IMR-90 (cell line): ENCODE measurements at regions not wholly inside any gene's neighbourhood (a gene's known extent, or its start where the extent isn't known, plus 50 kb on each side); places are given as distances from the start of the nearest gene placed in this dataset.

Experiments
- ATAC-seq: fragments of 200-7000 bp; cut with Tn5 transposase; 2 replicates; pipeline ENCODE4 v1.9.1; 2020; ENCODE audit warnings: low read depth, mild to moderate bottlenecking, moderate library complexity
- BruUV-seq: library from RNA; stranded (reverse); fragments of 400-500 nt; replicated peaks from 2 replicates; lab custom pipeline; 2021; lab: Mats Ljungman, UMichigan
- CTCF ChIA-PET: fragments of 300-600 bp; formaldehyde crosslinking; extraction: SDS; loops from one replicate; lab custom pipeline; 2021; ENCODE audit warnings: antibody characterized with exemption; lab: Yijun Ruan, JAX
- POLR2A ChIA-PET: fragments of 300-600 bp; sonication (Branson Sonifier 250); formaldehyde crosslinking; loops from one replicate; lab custom pipeline; 2022; ENCODE audit warnings: antibody characterized with exemption; ENCODE audit not compliant: unreplicated experiment; lab: Charles Lee
- DNase-seq: peaks from one replicate; pipeline ENCODE4 v3.0.0; 2013
- H2AFZ ChIP-seq: replicated peaks from 2 replicates; pipeline ENCODE3; 2013; ENCODE audit warnings: low read length, mild to moderate bottlenecking; ENCODE audit not compliant: poor library complexity
- H2AK5ac ChIP-seq: 2 replicates; pipeline ENCODE4 v1.6.1; 2013; ENCODE audit warnings: low read depth, low read length, inconsistent platforms
- H2AK9ac ChIP-seq: replicated peaks from 2 replicates; pipeline ENCODE3; 2013; ENCODE audit warnings: mild to moderate bottlenecking, low read depth, low read length, moderate library complexity; ENCODE audit not compliant: poor library complexity
- H2BK120ac ChIP-seq: 2 replicates; pipeline ENCODE4 v1.6.1; 2013; ENCODE audit warnings: low read depth, low read length, inconsistent platforms
- H2BK15ac ChIP-seq: 3 replicates; pipeline ENCODE4 v1.6.1; 2013; ENCODE audit warnings: low read depth, low read length, inconsistent platforms
- H2BK20ac ChIP-seq: 2 replicates; pipeline ENCODE4 v1.6.1; 2013; ENCODE audit warnings: low read depth, mild to moderate bottlenecking, inconsistent platforms, low read length, moderate library complexity
- H2BK5ac ChIP-seq: 2 replicates; pipeline ENCODE4 v1.6.1; 2013; ENCODE audit warnings: mild to moderate bottlenecking, low read depth, low read length, inconsistent platforms; ENCODE audit not compliant: poor library complexity, severe bottlenecking
- H3K14ac ChIP-seq: replicated peaks from 2 replicates; pipeline ENCODE4 v1.6.1; 2013; ENCODE audit warnings: low read depth, low read length, inconsistent platforms
- H3K18ac ChIP-seq: 2 replicates; pipeline ENCODE4 v1.6.1; 2013; ENCODE audit warnings: low read depth, low read length, control low read depth
- H3K23ac ChIP-seq: 2 replicates; pipeline ENCODE4 v1.6.1; 2013; ENCODE audit warnings: low read depth, low read length, inconsistent platforms
- H3K27ac ChIP-seq: 2 replicates; pipeline ENCODE4 v1.5.1; 2013; ENCODE audit warnings: mild to moderate bottlenecking, control low read depth, low read length; ENCODE audit not compliant: insufficient read depth
- H3K27me3 ChIP-seq: 2 replicates; pipeline ENCODE4 v1.6.1; 2013; ENCODE audit warnings: low read length; ENCODE audit not compliant: control insufficient read depth, insufficient read depth
- H3K36me3 ChIP-seq: 2 replicates; pipeline ENCODE4 v1.6.1; 2013; ENCODE audit warnings: low read length, mixed read lengths; ENCODE audit not compliant: control insufficient read depth, insufficient read depth
- H3K4ac ChIP-seq: 2 replicates; pipeline ENCODE4 v1.6.1; 2013; ENCODE audit warnings: low read depth, low read length, inconsistent platforms
- H3K4me1 ChIP-seq: 2 replicates; pipeline ENCODE4 v1.6.1; 2013; ENCODE audit warnings: low read length, mixed read lengths; ENCODE audit not compliant: control insufficient read depth, insufficient read depth
- H3K4me2 ChIP-seq: 2 replicates; pipeline ENCODE4 v1.6.1; 2013; ENCODE audit warnings: low read depth, mild to moderate bottlenecking, control low read depth, low read length, moderate library complexity
- H3K4me3 ChIP-seq: 2 replicates; pipeline ENCODE4 v1.5.1; 2013; ENCODE audit warnings: low read depth, mild to moderate bottlenecking, control low read depth, low read length, moderate library complexity; ENCODE audit not compliant: insufficient read depth
- H3K56ac ChIP-seq: 2 replicates; pipeline ENCODE4 v1.6.1; 2013; ENCODE audit warnings: low read length, inconsistent platforms; ENCODE audit not compliant: insufficient read depth; ENCODE audit errors: extremely low read depth
- H3K79me1 ChIP-seq, 2 experiments: 2 replicates each; pipeline ENCODE4 v1.6.1; 2013; ENCODE audit warnings: low read length in 2 of 2, inconsistent platforms in 1 of 2, low read depth in 1 of 2
- H3K9ac ChIP-seq: 2 replicates; pipeline ENCODE4 v1.6.1; 2013; ENCODE audit warnings: low read depth, low read length, control low read depth
- H3K9me1 ChIP-seq: 2 replicates; pipeline ENCODE4 v1.6.1; 2013; ENCODE audit warnings: low read length, inconsistent platforms; ENCODE audit not compliant: insufficient read depth
- H3K9me3 ChIP-seq: 2 replicates; pipeline ENCODE4 v1.6.1; 2013; ENCODE audit warnings: low read length; ENCODE audit not compliant: control insufficient read depth, insufficient read depth
- H4K20me1 ChIP-seq: 2 replicates; pipeline ENCODE4 v1.6.1; 2013; ENCODE audit warnings: low read length, inconsistent platforms; ENCODE audit not compliant: insufficient read depth
- H4K5ac ChIP-seq: 2 replicates; pipeline ENCODE4 v1.6.1; 2013; ENCODE audit warnings: mild to moderate bottlenecking, low read depth, low read length, control low read depth
- H4K8ac ChIP-seq, 2 experiments: 2 replicates each; pipeline ENCODE4 v1.6.1; 2013; ENCODE audit warnings: low read depth in 2 of 2, low read length in 2 of 2, control low read depth in 1 of 2, inconsistent platforms in 1 of 2
- H4K91ac ChIP-seq: 2 replicates; pipeline ENCODE4 v1.6.1; 2013; ENCODE audit warnings: low read depth, low read length, inconsistent platforms; ENCODE audit not compliant: insufficient read depth
- CEBPB ChIP-seq: IDR thresholded peaks from 2 replicates; pipeline ENCODE4 v1.6.1; 2012; ENCODE audit warnings: low read depth, low read length, improper control_type of control experiment
- CHD1 ChIP-seq: IDR thresholded peaks from 2 replicates; pipeline ENCODE4 v1.6.1; 2012; ENCODE audit warnings: low read depth, low read length, improper control_type of control experiment
- FOS ChIP-seq: fragments of 150-350 bp; IDR thresholded peaks from 2 replicates; pipeline ENCODE4 v1.6.1; 2016; ENCODE audit warnings: low read depth, low read length
- MAZ ChIP-seq: IDR thresholded peaks from 2 replicates; pipeline ENCODE4 v1.6.1; 2012; ENCODE audit warnings: low read depth, mild to moderate bottlenecking, low read length, improper control_type of control experiment, moderate library complexity, borderline replicate concordance
- MXI1 ChIP-seq: IDR thresholded peaks from 2 replicates; pipeline ENCODE4 v1.6.1; 2012; ENCODE audit warnings: low read depth, mild to moderate bottlenecking, low read length, moderate library complexity, borderline replicate concordance
- NFE2L2 ChIP-seq: fragments of 150-350 bp; IDR thresholded peaks from 2 replicates; pipeline ENCODE4 v1.6.1; 2016; ENCODE audit warnings: low read depth, mild to moderate bottlenecking, low read length
- POLR2A ChIP-seq: IDR thresholded peaks from 2 replicates; pipeline ENCODE4 v1.6.1; 2012; ENCODE audit warnings: mild to moderate bottlenecking, low read depth, low read length
- RAD21 ChIP-seq: IDR thresholded peaks from 2 replicates; pipeline ENCODE4 v1.6.1; 2012; ENCODE audit warnings: low read length, improper control_type of control experiment
- RCOR1 ChIP-seq: IDR thresholded peaks from 2 replicates; pipeline ENCODE4 v1.6.1; 2012; ENCODE audit warnings: mild to moderate bottlenecking, low read length, improper control_type of control experiment; ENCODE audit not compliant: insufficient replicate concordance
- RFX5 ChIP-seq: IDR thresholded peaks from 2 replicates; pipeline ENCODE4 v1.8.0; 2012; ENCODE audit warnings: low read depth, mild to moderate bottlenecking, low read length, moderate library complexity
- SMC3 ChIP-seq: fragments of 150-350 bp; IDR thresholded peaks from 2 replicates; pipeline ENCODE4 v1.6.1; 2016; ENCODE audit warnings: low read depth, mild to moderate bottlenecking, antibody characterized with exemption, low read length, moderate library complexity
- WGBS, 2 experiments: methylation state at CpG; one replicate each; pipeline versions ENCODE4 v1.1.5 to v1.1.7; 2013; ENCODE audit warnings: missing lambda C conversion rate in 2 of 2; ENCODE audit not compliant: insufficient read length in 1 of 2; ENCODE audit errors: extremely low coverage in 2 of 2; 5-methylcytosine and 5-hydroxymethylcytosine counted together
- dilution Hi-C: fragments of 300-500 bp; cut with HindIII; formaldehyde crosslinking; loops from one replicate; pipeline ENCODE4 v1.14.3; 2018; ENCODE audit warnings: low sequenced_read_pairs; ENCODE audit not compliant: unreplicated experiment
- in situ Hi-C: fragments of 300-500 bp; cut with MboI; formaldehyde crosslinking; loops from 3 replicates; pipeline ENCODE4 v1.14.3; 2019; ENCODE audit warnings: low sequenced_read_pairs, inconsistent platforms, mixed read lengths
- intact Hi-C: fragments of 100-400 bp; cut with micrococcal nuclease; formaldehyde crosslinking; loops from 2 replicates; pipeline ENCODE4 v1.10.0; 2022
- TF ChIP-seq, protein P1 (sequence below): conservative IDR thresholded peaks from 2 replicates; pipeline ENCODE4 v1.5.1; 2012; ENCODE audit warnings: mild to moderate bottlenecking, low read depth, low read length, improper control_type of control experiment
- TF ChIP-seq, protein P2 (sequence below): fragments of 150-350 bp; IDR thresholded peaks from 2 replicates; pipeline ENCODE4 v1.6.1; 2017; ENCODE audit warnings: mild to moderate bottlenecking, antibody characterized with exemption, low read length, low read depth
- TF ChIP-seq, protein P3 (sequence below): fragments of 150-350 bp; IDR thresholded peaks from 2 replicates; pipeline ENCODE4 v1.6.1; 2016; ENCODE audit warnings: low read depth, mild to moderate bottlenecking, low read length, moderate library complexity, borderline replicate concordance

DNA sequence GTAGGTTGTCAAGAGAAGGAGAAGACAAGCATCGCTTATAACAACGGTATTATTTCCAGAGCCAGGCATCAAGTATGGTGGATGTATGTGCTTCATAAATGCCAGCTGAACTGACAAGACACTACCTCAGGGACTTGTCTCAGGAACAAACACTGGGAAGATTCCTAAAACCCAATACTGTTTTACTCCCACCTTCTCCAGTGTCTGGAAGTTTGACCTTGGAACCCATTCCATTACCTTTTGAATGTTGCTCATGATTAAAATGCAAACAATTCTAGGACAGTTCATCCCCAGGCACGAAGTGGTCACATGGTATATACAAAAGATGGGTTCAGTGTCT is 300.1 kb downstream of the ADGB start:
- H3K4me1 ChIP-seq = peaks cover 2% of the 10 kb centered on the region; the same call in 1 of the 2 replicates
- H3K18ac ChIP-seq = no peak overlapping the region; the same call in 1 of the 2 replicates
- H3K4ac ChIP-seq = no peak overlapping the region
- H2BK15ac ChIP-seq = peak overlapping the region; percentile 0; the same call in 1 of the 3 replicates
- H2BK20ac ChIP-seq = peak overlapping the region; percentile 9; the same call in 1 of the 2 replicates
- no peaks in the 10 kb centered on the region for H3K9me1 ChIP-seq
- no peak overlapping the region for H3K56ac ChIP-seq
- no peak overlapping the region for H4K91ac ChIP-seq
- no peak overlapping the region for H3K4me3 ChIP-seq
- dilution Hi-C loops = no loop called here
- H3K9ac ChIP-seq = no peak overlapping the region
- no peak overlapping the region for H4K5ac ChIP-seq
- no peak overlapping the region for H2AK5ac ChIP-seq
- POLR2A ChIA-PET = no interaction called here
- no peak overlapping the region for H2AFZ ChIP-seq
- H3K36me3 ChIP-seq = no peaks in the 10 kb centered on the region
- BruUV-seq = no TSS peak
- no peaks in the 10 kb centered on the region for H4K20me1 ChIP-seq
- no peak overlapping the region for H2AK9ac ChIP-seq
- intact Hi-C loops = no loop called here
- H2BK5ac ChIP-seq = no peak overlapping the region
- H3K9me3 ChIP-seq = no peaks in the 10 kb centered on the region
- no peaks in the 10 kb centered on the region for H3K27me3 ChIP-seq
- CTCF ChIA-PET = no interaction called here
- ATAC-seq (no peak), DNase-seq (no peak)
- no peak overlapping the region for H3K23ac ChIP-seq
- in situ Hi-C loops = no loop called here
- no peak for TF ChIP-seq SMC3
- no peak for TF ChIP-seq RCOR1
- TF ChIP-seq, protein P1, sequence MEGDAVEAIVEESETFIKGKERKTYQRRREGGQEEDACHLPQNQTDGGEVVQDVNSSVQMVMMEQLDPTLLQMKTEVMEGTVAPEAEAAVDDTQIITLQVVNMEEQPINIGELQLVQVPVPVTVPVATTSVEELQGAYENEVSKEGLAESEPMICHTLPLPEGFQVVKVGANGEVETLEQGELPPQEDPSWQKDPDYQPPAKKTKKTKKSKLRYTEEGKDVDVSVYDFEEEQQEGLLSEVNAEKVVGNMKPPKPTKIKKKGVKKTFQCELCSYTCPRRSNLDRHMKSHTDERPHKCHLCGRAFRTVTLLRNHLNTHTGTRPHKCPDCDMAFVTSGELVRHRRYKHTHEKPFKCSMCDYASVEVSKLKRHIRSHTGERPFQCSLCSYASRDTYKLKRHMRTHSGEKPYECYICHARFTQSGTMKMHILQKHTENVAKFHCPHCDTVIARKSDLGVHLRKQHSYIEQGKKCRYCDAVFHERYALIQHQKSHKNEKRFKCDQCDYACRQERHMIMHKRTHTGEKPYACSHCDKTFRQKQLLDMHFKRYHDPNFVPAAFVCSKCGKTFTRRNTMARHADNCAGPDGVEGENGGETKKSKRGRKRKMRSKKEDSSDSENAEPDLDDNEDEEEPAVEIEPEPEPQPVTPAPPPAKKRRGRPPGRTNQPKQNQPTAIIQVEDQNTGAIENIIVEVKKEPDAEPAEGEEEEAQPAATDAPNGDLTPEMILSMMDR = no peak
- no peak for TF ChIP-seq RFX5
- TF ChIP-seq POLR2A = no peak
- no peak for TF ChIP-seq CEBPB
- TF ChIP-seq NFE2L2 = no peak
- TF ChIP-seq FOS = no peak
- TF ChIP-seq MXI1 = no peak
- TF ChIP-seq, protein P2, sequence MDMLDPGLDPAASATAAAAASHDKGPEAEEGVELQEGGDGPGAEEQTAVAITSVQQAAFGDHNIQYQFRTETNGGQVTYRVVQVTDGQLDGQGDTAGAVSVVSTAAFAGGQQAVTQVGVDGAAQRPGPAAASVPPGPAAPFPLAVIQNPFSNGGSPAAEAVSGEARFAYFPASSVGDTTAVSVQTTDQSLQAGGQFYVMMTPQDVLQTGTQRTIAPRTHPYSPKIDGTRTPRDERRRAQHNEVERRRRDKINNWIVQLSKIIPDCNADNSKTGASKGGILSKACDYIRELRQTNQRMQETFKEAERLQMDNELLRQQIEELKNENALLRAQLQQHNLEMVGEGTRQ = no peak
- TF ChIP-seq MAZ = no peak
- no peak for TF ChIP-seq CHD1
- TF ChIP-seq RAD21 = no peak
- TF ChIP-seq, protein P3, sequence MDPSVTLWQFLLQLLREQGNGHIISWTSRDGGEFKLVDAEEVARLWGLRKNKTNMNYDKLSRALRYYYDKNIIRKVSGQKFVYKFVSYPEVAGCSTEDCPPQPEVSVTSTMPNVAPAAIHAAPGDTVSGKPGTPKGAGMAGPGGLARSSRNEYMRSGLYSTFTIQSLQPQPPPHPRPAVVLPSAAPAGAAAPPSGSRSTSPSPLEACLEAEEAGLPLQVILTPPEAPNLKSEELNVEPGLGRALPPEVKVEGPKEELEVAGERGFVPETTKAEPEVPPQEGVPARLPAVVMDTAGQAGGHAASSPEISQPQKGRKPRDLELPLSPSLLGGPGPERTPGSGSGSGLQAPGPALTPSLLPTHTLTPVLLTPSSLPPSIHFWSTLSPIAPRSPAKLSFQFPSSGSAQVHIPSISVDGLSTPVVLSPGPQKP = no peak
- H4K8ac ChIP-seq = no peak overlapping the region
- H2BK120ac ChIP-seq = no peak overlapping the region; the same call in 1 of the 2 replicates
- H3K79me1 ChIP-seq = no peaks in the 10 kb centered on the region
- WGBS, 2 experiments = no CpG with 5 or more reads among the region's 3 CpGs
- no peak overlapping the region for H3K4me2 ChIP-seq
- H3K14ac ChIP-seq = no peak overlapping the region
- H3K27ac ChIP-seq = no peak overlapping the region
